Body of pancreas (tissue), 4 donors: ENCODE measurements at regions not wholly inside any gene's neighbourhood (a gene's known extent, or its start where the extent isn't known, plus 50 kb on each side); places are given as distances from the start of the nearest gene placed in this dataset.
"Not testable (repeated sequence)": the region's sequence is repeated elsewhere in the genome, so short reads cannot be mapped to it uniquely, and the experiment has no call there.

Experiments
- ATAC-seq: fragments of 150-250 bp; one replicate; pipeline ENCODE4 v1.9.1; 2016
- DNase-seq, 4 donors: peaks; one replicate each; pipeline ENCODE4 v3.0.0-alpha.2; 2019
- H3K27ac ChIP-seq, 4 donors: fragments of 200-600 bp; sonication (generic); 1 replicate in 3 of 4; 2 replicates in 1 of 4; pipeline versions ENCODE4 v1.5.1 to v1.6.1; 2016 to 2019; ENCODE audit warnings: mild to moderate bottlenecking in 1 of 4, mixed read lengths in 1 of 4, moderate library complexity in 1 of 4
- H3K27me3 ChIP-seq, 2 donors: fragments of 200-600 bp; sonication (generic); one replicate each; pipeline ENCODE4 v1.6.0; 2016; ENCODE audit warnings: mild to moderate bottlenecking in 1 of 2
- H3K36me3 ChIP-seq, 2 donors: fragments of 200-600 bp; sonication (generic); replicated peaks in 1 of 2; 2 replicates each; pipeline ENCODE4 v1.5.1; 2016; ENCODE audit warnings: low read depth in 2 of 2; ENCODE audit not compliant: insufficient read depth in 1 of 2
- H3K4me1 ChIP-seq: fragments of 200-600 bp; sonication (generic); one replicate; pipeline ENCODE4 v1.6.0; 2016
- H3K4me3 ChIP-seq, 2 donors: fragments of 200-600 bp; sonication (generic); 1 replicate in 1 of 2; 2 replicates in 1 of 2; pipeline ENCODE4 v1.5.1; 2016 to 2019
- H3K9me3 ChIP-seq, 3 donors: fragments of 200-600 bp; sonication (generic); 1 replicate in 2 of 3; 2 replicates in 1 of 3; pipeline ENCODE4 v1.5.1; 2016
- POLR2A ChIP-seq, 3 donors: fragments of 450-650 bp; IDR thresholded peaks; one replicate each; pipeline ENCODE4 v1.6.1; 2016; ENCODE audit warnings: antibody characterized with exemption in 3 of 3, mild to moderate bottlenecking in 2 of 3
- WGBS, 2 donors: methylation state at CpG; one replicate each; pipeline ENCODE4 v1.1.5; 2017; 5-methylcytosine and 5-hydroxymethylcytosine counted together
- intact Hi-C: fragments of 100-400 bp; cut with DNase I; formaldehyde crosslinking; loops from one replicate; pipeline ENCODE4 v1.15.1; 2023
- TF ChIP-seq, protein P1 (sequence below), 7 experiments: fragments of 450-650 bp in 4 of 7; fragments of 200-600 bp in 3 of 7; sonication (generic) in 3 of 7; IDR thresholded peaks; one replicate each; pipeline ENCODE4 v1.5.1; 2016 to 2019; ENCODE audit warnings: antibody characterized with exemption in 7 of 7

DNA sequence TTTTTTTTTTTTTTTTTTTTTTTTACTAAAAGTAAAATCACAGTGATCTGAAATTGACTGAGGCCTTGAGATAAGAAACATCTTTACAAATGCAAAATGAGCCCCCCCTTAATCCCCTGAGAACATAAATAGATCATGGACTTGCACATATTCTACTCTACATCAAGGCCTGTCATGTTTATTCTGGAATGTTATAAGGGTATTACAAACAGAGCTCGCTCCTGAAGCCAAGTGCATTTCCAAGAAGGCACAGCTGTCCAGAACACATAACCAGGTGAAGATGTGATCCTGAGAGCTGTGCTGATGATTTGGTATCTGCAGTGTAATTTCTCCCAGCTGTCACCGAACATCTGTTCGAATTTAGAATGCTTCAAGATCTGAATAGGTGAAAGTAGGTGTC, 384.5 kb downstream of the GPAT3 start:
- H3K36me3 ChIP-seq, result no peaks in the 10 kb centered on the region
- intact Hi-C loops, result no loop called here
- no peaks in the 10 kb centered on the region for H3K9me3 ChIP-seq
- H3K4me1 ChIP-seq, result no peaks in the 10 kb centered on the region
- H3K27me3 ChIP-seq, result no peaks in the 10 kb centered on the region
- H3K27ac ChIP-seq, result no peak overlapping the region
- WGBS, 2 donors, result 62 to 73% methylated on average over 3 of the region's 3 CpGs
- H3K4me3 ChIP-seq, result no peak overlapping the region
- DNase-seq, result no peak
- no peak for ATAC-seq
- TF ChIP-seq POLR2A (IDR thresholded peaks at IDR 0.05), result no peak
- TF ChIP-seq, protein P1, sequence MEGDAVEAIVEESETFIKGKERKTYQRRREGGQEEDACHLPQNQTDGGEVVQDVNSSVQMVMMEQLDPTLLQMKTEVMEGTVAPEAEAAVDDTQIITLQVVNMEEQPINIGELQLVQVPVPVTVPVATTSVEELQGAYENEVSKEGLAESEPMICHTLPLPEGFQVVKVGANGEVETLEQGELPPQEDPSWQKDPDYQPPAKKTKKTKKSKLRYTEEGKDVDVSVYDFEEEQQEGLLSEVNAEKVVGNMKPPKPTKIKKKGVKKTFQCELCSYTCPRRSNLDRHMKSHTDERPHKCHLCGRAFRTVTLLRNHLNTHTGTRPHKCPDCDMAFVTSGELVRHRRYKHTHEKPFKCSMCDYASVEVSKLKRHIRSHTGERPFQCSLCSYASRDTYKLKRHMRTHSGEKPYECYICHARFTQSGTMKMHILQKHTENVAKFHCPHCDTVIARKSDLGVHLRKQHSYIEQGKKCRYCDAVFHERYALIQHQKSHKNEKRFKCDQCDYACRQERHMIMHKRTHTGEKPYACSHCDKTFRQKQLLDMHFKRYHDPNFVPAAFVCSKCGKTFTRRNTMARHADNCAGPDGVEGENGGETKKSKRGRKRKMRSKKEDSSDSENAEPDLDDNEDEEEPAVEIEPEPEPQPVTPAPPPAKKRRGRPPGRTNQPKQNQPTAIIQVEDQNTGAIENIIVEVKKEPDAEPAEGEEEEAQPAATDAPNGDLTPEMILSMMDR (IDR thresholded peaks at IDR 0.05), result no peak

- ATAC-seq (no peak), DNase-seq (no peak)
- no peaks in the 10 kb centered on the region for H3K9me3 ChIP-seq
- H3K36me3 ChIP-seq, result no peaks in the 10 kb centered on the region
- no peaks in the 10 kb centered on the region for H3K4me1 ChIP-seq
- no peak overlapping the region for H3K27ac ChIP-seq
- no peaks in the 10 kb centered on the region for H3K27me3 ChIP-seq
- no peak for TF ChIP-seq POLR2A (IDR thresholded peaks at IDR 0.05)
- TF ChIP-seq, protein P1 (IDR thresholded peaks at IDR 0.05), result no peak
- WGBS, 2 donors, result 64 to 78% methylated on average over 8 of the region's 8 CpGs
- no peak overlapping the region for H3K4me3 ChIP-seq
- intact Hi-C loops, result no loop called here
Observed at GRCh38 chr4:83917572-83917971, 381.7 kb downstream of the GPAT3 start.

- no peak for TF ChIP-seq POLR2A (IDR thresholded peaks at IDR 0.05)
- TF ChIP-seq, protein P1 (IDR thresholded peaks at IDR 0.05), result no peak
- ATAC-seq (no peak), DNase-seq (no peak)
- WGBS, 2 donors, result 29 to 32% methylated on average over 1 of the region's 1 CpG
- Histone ChIP-seq H3K9me3 (no peaks in the 10 kb centered on the region), H3K4me1 (no peaks in the 10 kb centered on the region), H3K27me3 (no peaks in the 10 kb centered on the region), H3K36me3 (no peaks in the 10 kb centered on the region), H3K4me3 (no peak overlapping the region), H3K27ac (no peak overlapping the region)
- intact Hi-C loops, result no loop called here
Observed at GRCh38 chr4:83910693-83911092, 374.8 kb downstream of the GPAT3 start.

DNA sequence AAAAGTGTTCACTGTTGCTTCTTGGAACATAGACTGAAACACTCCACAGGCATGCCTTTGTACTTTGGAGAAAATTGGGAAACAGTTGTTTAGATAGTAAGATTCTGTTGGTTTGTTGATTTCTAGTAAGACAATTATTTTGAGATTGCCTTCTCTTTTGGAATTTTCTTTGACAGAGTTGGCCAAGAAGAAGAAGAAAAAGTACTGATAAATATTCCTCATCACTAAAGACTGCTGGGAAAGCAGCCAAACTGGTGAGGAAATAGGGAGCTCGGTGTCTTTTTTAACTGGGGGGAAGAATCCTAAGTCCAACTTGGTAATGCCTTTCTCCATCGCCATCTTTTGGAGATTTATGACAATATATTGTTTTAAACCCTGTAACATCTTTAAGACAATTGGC, 370.7 kb downstream of the GPAT3 start:
- Histone ChIP-seq H3K27me3 (no peaks in the 10 kb centered on the region), H3K36me3 (no peaks in the 10 kb centered on the region), H3K9me3 (no peaks in the 10 kb centered on the region), H3K27ac (no peak overlapping the region), H3K4me1 (no peaks in the 10 kb centered on the region), H3K4me3 (no peak overlapping the region)
- no peak for ATAC-seq
- DNase-seq, result no peak
- 65 to 72% methylated on average over 2 of the region's 2 CpGs for WGBS, 2 donors
- TF ChIP-seq, protein P1 (IDR thresholded peaks at IDR 0.05), result no peak
- TF ChIP-seq POLR2A (IDR thresholded peaks at IDR 0.05), result no peak
- intact Hi-C loops, result no loop called here

- H3K36me3 ChIP-seq, result no peaks in the 10 kb centered on the region
- intact Hi-C loops, result no loop called here
- H3K27me3 ChIP-seq, result no peaks in the 10 kb centered on the region
- H3K9me3 ChIP-seq, result no peaks in the 10 kb centered on the region
- no peak overlapping the region for H3K4me3 ChIP-seq
- no peak overlapping the region for H3K27ac ChIP-seq
- TF ChIP-seq POLR2A (IDR thresholded peaks at IDR 0.05), result no peak
- TF ChIP-seq, protein P1 (IDR thresholded peaks at IDR 0.05), result no peak
- no peak for DNase-seq
- H3K4me1 ChIP-seq, result no peaks in the 10 kb centered on the region
- no peak for ATAC-seq
Observed at GRCh38 chr4:83905952-83906351, 370.0 kb downstream of the GPAT3 start.

GRCh38 chr4:83903740-83904139, 367.8 kb downstream of the GPAT3 start:
- H3K27ac ChIP-seq, intact Hi-C loops, H3K4me1 ChIP-seq, H3K9me3 ChIP-seq, H3K36me3 ChIP-seq, H3K27me3 ChIP-seq, ATAC-seq, DNase-seq, H3K4me3 ChIP-seq: not testable (repeated sequence)
- WGBS, 2 donors, result 0 to 31% methylated on average over 1 of the region's 1 CpG
